ENCODE measurements at regions not wholly inside any gene's neighbourhood (a gene's known extent, or its start where the extent isn't known, plus 50 kb on each side); places are given as distances from the start of the nearest gene placed in this dataset.

DNA sequence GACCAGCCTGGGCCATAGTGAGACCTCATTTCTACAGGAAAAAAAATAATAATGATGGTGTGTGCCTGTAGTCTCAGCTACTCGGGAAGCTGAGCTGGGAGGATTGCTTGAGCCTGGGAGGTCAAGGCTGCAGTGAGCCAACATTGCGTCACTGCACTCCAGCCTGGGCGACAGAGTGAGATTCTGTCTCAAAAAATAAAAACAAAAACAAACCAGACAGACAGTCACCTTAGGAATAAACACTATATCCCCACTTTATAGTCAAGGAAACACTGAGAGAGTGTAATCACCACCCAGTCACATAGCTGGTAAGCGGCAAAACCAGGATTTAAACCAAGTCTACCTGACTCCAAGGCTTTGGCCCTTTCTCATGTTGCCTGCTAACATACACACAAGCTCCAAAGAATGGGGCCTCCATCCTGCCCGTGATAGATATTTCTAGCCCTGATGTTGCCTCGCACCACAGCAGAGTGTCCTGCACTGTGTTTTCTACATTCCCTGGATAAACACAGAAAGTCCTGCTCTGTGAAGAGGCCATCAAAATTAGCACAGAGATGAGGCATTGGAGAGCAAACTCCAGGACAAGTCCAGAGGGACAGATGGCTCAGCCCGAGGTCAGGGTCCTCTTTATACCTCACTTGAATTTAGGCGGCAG lies 66.1 kb upstream of the SMURF2 start:
- Histone ChIP-seq H3K4me1 (ENCODE audit: insufficient read depth) (no peaks in the 10 kb centered on the region), H3K79me2 (replicated peaks; ENCODE audit: insufficient read depth) (no peaks in the 10 kb centered on the region), H2AFZ (no peak overlapping the region), H3K4me2 (no peak overlapping the region), H3K27me3 (ENCODE audit: insufficient read depth) (no peaks in the 10 kb centered on the region), H3K27ac (ENCODE audit: low read depth) (no peak overlapping the region), H3F3A (replicated peaks; ENCODE audit: low read depth) (no peaks in the 10 kb centered on the region), H3K36me3 (ENCODE audit: insufficient read depth) (no peaks in the 10 kb centered on the region), H3K9me2 (ENCODE audit: insufficient read depth) (no peaks in the 10 kb centered on the region), H3K4me3 (no peak overlapping the region), H4K20me1 (replicated peaks; ENCODE audit: insufficient read depth) (no peaks in the 10 kb centered on the region)
- DNase-seq (ENCODE audit: low spot score) (no peak), ATAC-seq (no peak)
- Mint-ChIP-seq H3K36me3 (ENCODE audit: low read depth) (no peaks in the 10 kb centered on the region), H3K27me3 (ENCODE audit: insufficient read depth, low read depth, poor library complexity) (no peaks in the 10 kb centered on the region), H3K9me3 (no peaks in the 10 kb centered on the region), H3K4me3 (no peak overlapping the region), H3K4me1 (no peaks in the 10 kb centered on the region), H3K27ac (no peak overlapping the region)
- TF ChIP-seq POLR2AphosphoS5 (IDR thresholded peaks at IDR 0.05; ENCODE audit: low read depth), result no peak
- no peak for TF ChIP-seq CTCF (conservative IDR thresholded peaks at IDR 0.05; ENCODE audit: low read depth in 2 of 2)
- TF ChIP-seq STAT1 (IDR thresholded peaks at IDR 0.05; ENCODE audit: unreplicated experiment), result no peak
- TF ChIP-seq NANOG (IDR thresholded peaks at IDR 0.05; ENCODE audit: borderline replicate concordance), result no peak
- no peak for TF ChIP-seq ZNF114 (CRISPR knock-in tag; IDR thresholded peaks at IDR 0.05)
- TF ChIP-seq, protein P1, sequence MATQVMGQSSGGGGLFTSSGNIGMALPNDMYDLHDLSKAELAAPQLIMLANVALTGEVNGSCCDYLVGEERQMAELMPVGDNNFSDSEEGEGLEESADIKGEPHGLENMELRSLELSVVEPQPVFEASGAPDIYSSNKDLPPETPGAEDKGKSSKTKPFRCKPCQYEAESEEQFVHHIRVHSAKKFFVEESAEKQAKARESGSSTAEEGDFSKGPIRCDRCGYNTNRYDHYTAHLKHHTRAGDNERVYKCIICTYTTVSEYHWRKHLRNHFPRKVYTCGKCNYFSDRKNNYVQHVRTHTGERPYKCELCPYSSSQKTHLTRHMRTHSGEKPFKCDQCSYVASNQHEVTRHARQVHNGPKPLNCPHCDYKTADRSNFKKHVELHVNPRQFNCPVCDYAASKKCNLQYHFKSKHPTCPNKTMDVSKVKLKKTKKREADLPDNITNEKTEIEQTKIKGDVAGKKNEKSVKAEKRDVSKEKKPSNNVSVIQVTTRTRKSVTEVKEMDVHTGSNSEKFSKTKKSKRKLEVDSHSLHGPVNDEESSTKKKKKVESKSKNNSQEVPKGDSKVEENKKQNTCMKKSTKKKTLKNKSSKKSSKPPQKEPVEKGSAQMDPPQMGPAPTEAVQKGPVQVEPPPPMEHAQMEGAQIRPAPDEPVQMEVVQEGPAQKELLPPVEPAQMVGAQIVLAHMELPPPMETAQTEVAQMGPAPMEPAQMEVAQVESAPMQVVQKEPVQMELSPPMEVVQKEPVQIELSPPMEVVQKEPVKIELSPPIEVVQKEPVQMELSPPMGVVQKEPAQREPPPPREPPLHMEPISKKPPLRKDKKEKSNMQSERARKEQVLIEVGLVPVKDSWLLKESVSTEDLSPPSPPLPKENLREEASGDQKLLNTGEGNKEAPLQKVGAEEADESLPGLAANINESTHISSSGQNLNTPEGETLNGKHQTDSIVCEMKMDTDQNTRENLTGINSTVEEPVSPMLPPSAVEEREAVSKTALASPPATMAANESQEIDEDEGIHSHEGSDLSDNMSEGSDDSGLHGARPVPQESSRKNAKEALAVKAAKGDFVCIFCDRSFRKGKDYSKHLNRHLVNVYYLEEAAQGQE (IDR thresholded peaks at IDR 0.05; ENCODE audit: unreplicated experiment), result no peak
- no peak for TF ChIP-seq JUNB (IDR thresholded peaks at IDR 0.05; ENCODE audit: unreplicated experiment)
- no peak for TF ChIP-seq EZH2 (IDR thresholded peaks at IDR 0.05; ENCODE audit: low read depth, unreplicated experiment)
- no peak for TF ChIP-seq ZNF462 (CRISPR knock-in tag; IDR thresholded peaks at IDR 0.05)
- no peak for TF ChIP-seq EZH2phosphoT487 (IDR thresholded peaks at IDR 0.05; ENCODE audit: unreplicated experiment)
- TF ChIP-seq ZNF331 (CRISPR knock-in tag; IDR thresholded peaks at IDR 0.05; ENCODE audit: low read depth), result no peak
- no peak for TF ChIP-seq ETS1 (IDR thresholded peaks at IDR 0.05)
- no peak for TF ChIP-seq CREB1 (CRISPR knock-in tag; IDR thresholded peaks at IDR 0.05; ENCODE audit: low read depth)

Data from GM23338 (cell line).